ENCODE measurements at regions not wholly inside any gene's neighbourhood (a gene's known extent, or its start where the extent isn't known, plus 50 kb on each side); places are given as distances from the start of the nearest gene placed in this dataset.
"Not testable (repeated sequence)": the region's sequence is repeated elsewhere in the genome, so short reads cannot be mapped to it uniquely, and the experiment has no call there.

DNA sequence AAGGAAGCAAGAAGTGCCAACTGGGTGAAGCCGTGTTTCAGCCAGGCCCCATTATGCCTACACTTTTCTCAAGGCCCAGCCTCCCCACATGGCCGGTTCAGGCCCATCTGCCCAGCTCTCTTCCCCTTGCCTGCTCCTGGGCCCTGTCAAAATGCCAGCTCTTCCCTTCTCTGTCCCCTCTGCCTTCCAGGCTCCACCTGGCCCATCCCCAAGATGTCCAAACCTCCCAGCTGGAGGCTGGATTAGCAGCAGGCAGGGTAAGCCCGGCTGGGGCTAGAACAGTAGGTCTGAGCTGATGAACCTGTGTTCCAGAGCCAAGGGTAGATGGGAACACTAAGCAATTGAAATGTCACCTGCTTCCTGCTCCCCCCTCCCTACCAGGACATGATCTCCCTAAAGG lies 64.1 kb upstream of the HSPA9 start:
- no peak overlapping the region for H3K27ac Mint-ChIP-seq
- DNase-seq: no peak
- no peak overlapping the region for H3K4me3 Mint-ChIP-seq
- peaks cover 10% of the 10 kb centered on the region for H3K27me3 Mint-ChIP-seq (ENCODE audit: low read depth, poor library complexity)
- peaks cover 85% of the 10 kb centered on the region for H3K4me1 Mint-ChIP-seq
- no peaks in the 10 kb centered on the region for H3K9me3 Mint-ChIP-seq
- H3K36me3 Mint-ChIP-seq (ENCODE audit: low read depth): no peaks in the 10 kb centered on the region
- TF ChIP-seq, protein P1, sequence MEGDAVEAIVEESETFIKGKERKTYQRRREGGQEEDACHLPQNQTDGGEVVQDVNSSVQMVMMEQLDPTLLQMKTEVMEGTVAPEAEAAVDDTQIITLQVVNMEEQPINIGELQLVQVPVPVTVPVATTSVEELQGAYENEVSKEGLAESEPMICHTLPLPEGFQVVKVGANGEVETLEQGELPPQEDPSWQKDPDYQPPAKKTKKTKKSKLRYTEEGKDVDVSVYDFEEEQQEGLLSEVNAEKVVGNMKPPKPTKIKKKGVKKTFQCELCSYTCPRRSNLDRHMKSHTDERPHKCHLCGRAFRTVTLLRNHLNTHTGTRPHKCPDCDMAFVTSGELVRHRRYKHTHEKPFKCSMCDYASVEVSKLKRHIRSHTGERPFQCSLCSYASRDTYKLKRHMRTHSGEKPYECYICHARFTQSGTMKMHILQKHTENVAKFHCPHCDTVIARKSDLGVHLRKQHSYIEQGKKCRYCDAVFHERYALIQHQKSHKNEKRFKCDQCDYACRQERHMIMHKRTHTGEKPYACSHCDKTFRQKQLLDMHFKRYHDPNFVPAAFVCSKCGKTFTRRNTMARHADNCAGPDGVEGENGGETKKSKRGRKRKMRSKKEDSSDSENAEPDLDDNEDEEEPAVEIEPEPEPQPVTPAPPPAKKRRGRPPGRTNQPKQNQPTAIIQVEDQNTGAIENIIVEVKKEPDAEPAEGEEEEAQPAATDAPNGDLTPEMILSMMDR (IDR thresholded peaks at IDR 0.05): no peak

GRCh38 chr5:138637256-138637655 lies 62.1 kb upstream of the HSPA9 start:
- TF ChIP-seq, protein P1 (IDR thresholded peaks at IDR 0.05): no peak
- H3K36me3 Mint-ChIP-seq (ENCODE audit: low read depth): no peaks in the 10 kb centered on the region
- H3K4me1 Mint-ChIP-seq: peaks cover 81% of the 10 kb centered on the region
- no peak for DNase-seq
- no peaks in the 10 kb centered on the region for H3K9me3 Mint-ChIP-seq
- H3K4me3 Mint-ChIP-seq: no peak overlapping the region
- H3K27ac Mint-ChIP-seq: no peak overlapping the region
- H3K27me3 Mint-ChIP-seq (ENCODE audit: low read depth, poor library complexity): peaks cover 15% of the 10 kb centered on the region

- Mint-ChIP-seq H3K36me3 (ENCODE audit: low read depth) (no peaks in the 10 kb centered on the region), H3K4me3 (no peak overlapping the region), H3K9me3 (no peaks in the 10 kb centered on the region), H3K27me3 (ENCODE audit: low read depth, poor library complexity) (peaks cover 15% of the 10 kb centered on the region), H3K4me1 (peaks cover 73% of the 10 kb centered on the region), H3K27ac (no peak overlapping the region)
- no peak for DNase-seq
- TF ChIP-seq, protein P1 (IDR thresholded peaks at IDR 0.05): no peak
Measured at GRCh38 chr5:138636398-138636944, 61.3 kb upstream of the HSPA9 start.

GRCh38 chr5:138635708-138636107 lies 60.5 kb upstream of the HSPA9 start:
- Mint-ChIP-seq H3K36me3 (ENCODE audit: low read depth) (no peaks in the 10 kb centered on the region), H3K4me1 (peaks cover 65% of the 10 kb centered on the region), H3K9me3 (no peaks in the 10 kb centered on the region), H3K27ac (peak overlapping the region; percentile 95), H3K4me3 (no peak overlapping the region), H3K27me3 (ENCODE audit: low read depth, poor library complexity) (peaks cover 11% of the 10 kb centered on the region)
- DNase-seq: no peak
- TF ChIP-seq, protein P1 (IDR thresholded peaks at IDR 0.05): no peak

GRCh38 chr5:138635265-138635664 lies 60.1 kb upstream of the HSPA9 start:
- Mint-ChIP-seq H3K4me3 (peak overlapping the region; percentile 63), H3K36me3 (ENCODE audit: low read depth) (no peaks in the 10 kb centered on the region), H3K4me1 (peaks cover 61% of the 10 kb centered on the region), H3K9me3 (no peaks in the 10 kb centered on the region), H3K27ac (peak overlapping the region; percentile 95), H3K27me3 (ENCODE audit: low read depth, poor library complexity) (peaks cover 11% of the 10 kb centered on the region)
- TF ChIP-seq, protein P1 (IDR thresholded peaks at IDR 0.05): no peak
- no peak for DNase-seq

DNA sequence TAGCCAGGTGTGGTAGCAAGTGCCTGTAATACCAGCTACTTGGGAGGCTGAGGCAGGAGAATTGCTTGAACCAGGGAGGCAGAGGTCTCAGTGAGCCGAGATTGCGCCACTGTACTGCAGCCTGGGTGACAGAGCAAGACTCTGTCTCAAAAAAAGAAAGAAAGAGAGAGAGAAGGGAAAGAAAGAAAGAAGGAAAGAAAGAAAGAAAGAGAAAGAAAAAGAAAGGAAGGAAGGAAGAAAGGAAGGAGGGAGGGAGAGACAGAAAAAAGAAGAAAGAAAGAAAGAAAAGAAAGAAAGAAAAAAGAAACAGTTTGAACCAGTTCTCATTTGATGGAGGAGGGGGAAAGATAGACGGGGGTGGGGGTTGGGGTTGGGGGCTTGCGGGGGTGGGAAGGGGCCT lies 59.6 kb upstream of the HSPA9 start:
- peak overlapping the region; percentile 63 for H3K4me3 Mint-ChIP-seq
- H3K27me3 Mint-ChIP-seq (ENCODE audit: low read depth, poor library complexity): peaks cover 11% of the 10 kb centered on the region
- not testable (repeated sequence) for H3K36me3 Mint-ChIP-seq (ENCODE audit: low read depth); DNase-seq; H3K9me3 Mint-ChIP-seq
- H3K4me1 Mint-ChIP-seq: peaks cover 56% of the 10 kb centered on the region
- peak overlapping the region; percentile 95 for H3K27ac Mint-ChIP-seq

Data from nephron progenitor cell (in vitro differentiated cells).